GM18499 (cell line): ENCODE measurements at regions not wholly inside any gene's neighbourhood (a gene's known extent, or its start where the extent isn't known, plus 50 kb on each side); places are given as distances from the start of the nearest gene placed in this dataset.
A peak's percentile ranks its signal among the peaks of the same experiment; 100 is the strongest.

ENCODE experiments used
- ATAC-seq: cut with Tn5 transposase; IDR thresholded peaks from one replicate; pipeline ENCODE4 v1.9.1; 2021; ENCODE audit warnings: moderate number of reproducible peaks; ENCODE audit not compliant: insufficient read depth, unreplicated experiment

GRCh38 chr13:108360139-108360538 lies 90.6 kb downstream of the TNFSF13B start:
- ATAC-seq: no peak

DNA sequence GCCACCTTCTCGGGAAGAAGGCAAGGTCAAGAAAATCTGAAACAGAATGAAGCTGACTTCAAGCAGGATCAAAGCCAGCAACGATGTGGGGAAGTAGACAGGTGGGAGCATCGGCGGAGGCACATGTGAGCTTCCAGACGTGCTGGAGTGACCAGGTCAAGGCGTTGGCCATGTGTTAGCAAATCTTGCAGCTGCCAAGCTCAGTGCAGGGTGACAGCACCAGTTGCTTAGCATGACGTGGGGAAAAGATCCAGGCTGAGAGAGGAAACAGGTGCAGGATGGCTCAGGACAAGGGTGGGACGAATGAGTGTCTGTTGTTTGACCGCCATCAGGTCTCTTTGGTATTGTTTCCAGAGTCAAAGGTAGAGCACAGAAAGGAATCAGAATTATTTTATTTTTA lies 92.3 kb downstream of the TNFSF13B start:
- ATAC-seq: no peak

- ATAC-seq: no peak
Measured at GRCh38 chr13:108363666-108364065, 94.1 kb downstream of the TNFSF13B start.

DNA sequence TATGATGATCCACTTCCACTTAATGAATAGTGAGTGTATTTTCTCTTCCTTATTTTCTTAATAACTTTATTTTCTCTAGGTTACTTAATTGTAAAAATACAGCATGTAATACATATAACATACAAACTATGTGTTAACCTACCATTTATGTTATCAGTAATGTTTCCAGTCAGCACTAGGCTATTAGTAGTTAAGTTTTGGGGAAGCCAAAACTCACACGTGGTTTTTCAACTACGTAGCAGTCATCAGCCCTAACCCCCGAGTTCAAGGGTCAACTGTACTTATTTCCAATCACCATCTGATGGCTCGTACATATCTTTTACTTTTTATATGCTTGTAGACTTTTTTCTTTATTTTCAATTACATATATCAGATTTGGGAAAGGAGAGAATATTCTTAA lies 95.7 kb downstream of the TNFSF13B start:
- ATAC-seq: no peak

GRCh38 chr13:108368250-108368905 lies 98.9 kb downstream of the TNFSF13B start:
- ATAC-seq: no peak

- no peak for ATAC-seq
Measured at GRCh38 chr13:108369412-108369811, 99.9 kb downstream of the TNFSF13B start.

- ATAC-seq: no peak
Measured at GRCh38 chr13:108375034-108375433, 105.5 kb downstream of the TNFSF13B start.

- no peak for ATAC-seq
Measured at GRCh38 chr13:108375772-108376171, 106.3 kb downstream of the TNFSF13B start.

GRCh38 chr13:108376308-108376707 lies 106.8 kb downstream of the TNFSF13B start:
- no peak for ATAC-seq

DNA sequence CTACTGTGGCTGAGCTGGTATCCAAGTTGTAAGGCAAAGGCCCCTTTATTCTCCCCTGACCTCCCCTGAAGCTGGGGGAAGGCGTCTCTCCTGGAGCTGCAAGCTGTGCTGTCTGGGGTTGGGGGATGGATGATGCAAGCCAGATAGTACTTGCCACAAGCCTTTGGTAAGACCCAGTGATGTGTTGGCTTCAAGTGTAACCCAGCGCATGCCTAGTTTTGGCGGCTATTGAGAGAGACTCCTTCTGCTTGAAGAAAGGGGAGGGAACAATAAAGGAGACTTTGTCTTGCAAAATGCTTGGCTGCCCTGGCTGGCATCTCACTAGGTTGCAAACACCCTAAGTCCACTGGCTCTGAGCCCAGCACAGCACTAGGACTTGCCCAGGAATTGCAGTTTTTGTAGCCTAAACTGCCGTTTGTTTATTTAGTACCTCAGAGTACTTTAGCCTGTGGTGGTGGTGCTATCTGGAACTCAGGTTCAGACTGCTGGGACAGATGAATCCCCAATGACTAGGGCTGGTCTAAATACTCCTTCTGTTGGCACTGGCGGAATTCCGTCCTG lies 108.2 kb downstream of the TNFSF13B start:
- no peak for ATAC-seq

DNA sequence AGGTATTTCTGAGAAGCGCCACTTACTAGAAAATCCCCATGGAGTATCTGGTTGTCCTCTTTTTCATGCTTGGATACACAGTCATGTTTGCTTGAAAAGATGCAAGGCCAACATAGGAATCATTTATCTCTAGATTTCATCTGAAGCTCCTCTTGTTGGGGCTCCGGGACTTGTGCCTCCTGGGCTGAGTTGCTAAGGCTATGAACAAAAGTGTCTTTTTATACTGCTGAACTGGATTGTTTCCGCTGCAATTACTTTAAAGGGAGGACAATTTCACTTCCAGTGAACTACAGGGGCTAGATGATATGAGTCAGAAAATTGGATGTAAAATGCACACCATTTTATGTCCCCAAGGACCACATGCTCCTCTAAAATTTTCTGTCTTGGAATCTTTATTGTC lies 114.1 kb downstream of the TNFSF13B start:
- ATAC-seq: no peak

- no peak for ATAC-seq
Measured at GRCh38 chr13:108387156-108387555, 117.6 kb downstream of the TNFSF13B start.

DNA sequence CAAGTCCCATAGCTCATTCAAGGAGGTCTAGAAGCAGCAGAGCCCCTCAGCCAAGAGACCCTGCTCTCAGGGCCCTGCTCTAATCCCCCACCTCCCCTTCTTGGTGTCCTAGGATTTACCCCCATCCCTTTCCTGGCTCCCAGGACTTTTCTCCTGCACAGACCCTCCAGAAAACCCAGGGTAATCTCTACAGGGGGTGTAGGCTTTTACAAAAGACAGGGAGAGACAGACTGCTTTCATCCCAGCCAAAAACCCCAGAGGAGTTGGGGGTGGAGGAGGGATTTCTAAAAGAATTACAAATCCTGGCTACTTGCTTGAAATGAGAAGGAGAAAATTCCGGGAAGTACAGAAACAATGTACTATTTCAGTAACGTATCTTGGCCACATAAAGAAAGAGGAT lies 133.3 kb downstream of the TNFSF13B start:
- no peak for ATAC-seq

GRCh38 chr13:108407495-108407894 lies 138.0 kb downstream of the TNFSF13B start:
- ATAC-seq: peak; percentile 71

GRCh38 chr13:108408672-108409071 lies 139.2 kb downstream of the TNFSF13B start:
- ATAC-seq: no peak

GRCh38 chr13:108409730-108410129 lies 140.2 kb downstream of the TNFSF13B start:
- ATAC-seq: no peak

DNA sequence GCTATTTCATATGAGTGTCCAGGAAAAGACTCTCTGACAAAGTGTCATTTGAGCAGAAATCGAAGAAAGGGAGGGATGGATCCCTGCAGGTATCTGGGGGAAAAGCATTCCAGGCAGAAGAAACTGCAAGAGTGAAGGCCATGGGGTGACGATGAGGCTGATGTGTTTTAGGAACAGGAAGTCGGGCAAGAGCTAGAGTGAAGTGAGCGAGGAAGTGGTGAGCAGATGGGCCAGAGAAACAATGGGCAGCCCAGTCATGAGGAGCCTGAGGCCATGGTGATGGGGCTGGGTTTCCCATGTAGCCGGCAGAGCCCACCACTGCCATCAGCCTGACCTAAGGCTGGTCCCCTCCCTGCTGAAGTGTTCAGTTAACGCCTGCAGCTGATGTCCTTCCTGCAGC lies 150.2 kb downstream of the TNFSF13B start:
- no peak for ATAC-seq

- ATAC-seq: no peak
Measured at GRCh38 chr13:108425056-108425455, 155.5 kb downstream of the TNFSF13B start.

- no peak for ATAC-seq
Measured at GRCh38 chr13:108426893-108427292, 157.4 kb downstream of the TNFSF13B start.

GRCh38 chr13:108427355-108427754 lies 157.8 kb downstream of the TNFSF13B start:
- ATAC-seq: no peak

DNA sequence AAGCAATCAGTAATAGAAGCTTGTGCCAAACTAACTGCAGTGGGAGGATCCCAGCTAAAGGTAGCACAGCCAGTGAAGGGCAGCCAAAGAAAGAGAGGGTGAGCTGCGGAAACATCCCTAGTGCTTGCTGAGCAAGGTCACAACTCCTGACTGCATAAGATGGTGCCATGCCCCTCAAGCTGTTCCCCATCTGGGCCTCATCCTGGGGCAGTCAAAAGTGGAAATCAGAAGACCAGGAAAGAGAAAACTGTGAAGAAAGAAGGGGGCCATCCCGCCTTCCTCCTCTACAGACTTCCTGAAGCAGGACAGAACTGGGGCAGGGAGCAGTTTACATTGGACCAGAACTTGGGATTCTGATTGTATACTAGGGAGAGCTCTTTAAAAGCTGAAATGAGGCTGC lies 159.2 kb downstream of the TNFSF13B start:
- no peak for ATAC-seq

GRCh38 chr13:108433976-108434755 lies 164.6 kb downstream of the TNFSF13B start:
- ATAC-seq: no peak
